Naive thymus-derived CD4-positive, alpha-beta T cell (primary cell): ENCODE measurements at regions not wholly inside any gene's neighbourhood (a gene's known extent, or its start where the extent isn't known, plus 50 kb on each side); places are given as distances from the start of the nearest gene placed in this dataset.

Experiments
- ATAC-seq: fragments of 150-1000 bp; cut with Tn5 transposase; 2 replicates; pipeline ENCODE4 v1.10.0; 2021; ENCODE audit warnings: mild to moderate bottlenecking, moderate library complexity
- CTCF ChIA-PET: fragments of 350-600 bp; sonication (Branson Sonifier 250); formaldehyde crosslinking; loops from one replicate; lab custom pipeline; 2021; ENCODE audit warnings: antibody characterized with exemption; lab: Charles Lee
- POLR2A ChIA-PET: fragments of 350-600 bp; sonication (Branson Sonifier 250); formaldehyde crosslinking; loops from one replicate; lab custom pipeline; 2021; ENCODE audit warnings: antibody characterized with exemption, inconsistent platforms; lab: Charles Lee
- DNase-seq, 9 donors: peaks; one replicate each; pipeline versions ENCODE4 v3.0.0 to v3.0.0-alpha.2; 2020 to 2022; ENCODE audit warnings: mixed read lengths in 1 of 9
- H3K27ac ChIP-seq: one replicate; pipeline ENCODE4 v1.7.0; 2013; ENCODE audit warnings: mild to moderate bottlenecking, low read depth, low read length, moderate library complexity
- H3K27me3 ChIP-seq, 2 donors: one replicate each; pipeline ENCODE4 v1.7.0; 2013; ENCODE audit warnings: low read length in 2 of 2, mild to moderate bottlenecking in 2 of 2, moderate library complexity in 2 of 2; ENCODE audit not compliant: control insufficient read depth in 2 of 2, insufficient read depth in 2 of 2
- H3K36me3 ChIP-seq, 3 experiments: 1 replicate in 2 of 3; 2 replicates in 1 of 3; pipeline ENCODE4 v1.7.0; 2013; ENCODE audit warnings: low read length in 3 of 3, mild to moderate bottlenecking in 3 of 3, moderate library complexity in 1 of 3; ENCODE audit not compliant: insufficient read depth in 3 of 3, control insufficient read depth in 2 of 3
- H3K4me1 ChIP-seq, 2 donors: one replicate each; pipeline ENCODE4 v1.7.0; 2013; ENCODE audit warnings: low read length in 2 of 2, mild to moderate bottlenecking in 2 of 2, moderate library complexity in 1 of 2; ENCODE audit not compliant: control insufficient read depth in 2 of 2, insufficient read depth in 2 of 2
- H3K4me3 ChIP-seq: 2 replicates; pipeline ENCODE4 v1.7.0; 2013; ENCODE audit warnings: mild to moderate bottlenecking, low read length
- H3K9me3 ChIP-seq, 3 experiments: 1 replicate in 2 of 3; 2 replicates in 1 of 3; pipeline ENCODE4 v1.7.0; 2013; ENCODE audit warnings: low read length in 3 of 3; ENCODE audit not compliant: control insufficient read depth in 2 of 3
- H3K27ac Mint-ChIP-seq, 9 donors: one replicate each; pipeline ENCODE4 v1.8.0; 2020 to 2022; ENCODE audit warnings: mixed read lengths in 9 of 9, mild to moderate bottlenecking in 8 of 9, moderate library complexity in 5 of 9, inconsistent platforms in 2 of 9
- H3K27me3 Mint-ChIP-seq, 5 donors: one replicate each; pipeline ENCODE4 v1.8.0; 2021 to 2022; ENCODE audit warnings: mixed read lengths in 5 of 5, mild to moderate bottlenecking in 1 of 5
- H3K36me3 Mint-ChIP-seq, 5 donors: one replicate each; pipeline ENCODE4 v1.8.0; 2020 to 2022; ENCODE audit warnings: mixed read lengths in 5 of 5, mild to moderate bottlenecking in 3 of 5, inconsistent platforms in 1 of 5
- H3K4me1 Mint-ChIP-seq, 7 donors: one replicate each; pipeline ENCODE4 v1.8.0; 2020 to 2022; ENCODE audit warnings: mixed read lengths in 7 of 7, mild to moderate bottlenecking in 3 of 7, inconsistent platforms in 1 of 7
- H3K4me3 Mint-ChIP-seq, 10 donors: one replicate each; pipeline ENCODE4 v1.8.0; 2020 to 2022; ENCODE audit warnings: mild to moderate bottlenecking in 10 of 10, mixed read lengths in 10 of 10, moderate library complexity in 6 of 10, inconsistent platforms in 2 of 10
- H3K9me3 Mint-ChIP-seq, 11 donors: one replicate each; pipeline ENCODE4 v1.8.0; 2020 to 2022; ENCODE audit warnings: mixed read lengths in 11 of 11, mild to moderate bottlenecking in 4 of 11, inconsistent platforms in 1 of 11, moderate library complexity in 1 of 11
- intact Hi-C, 2 donors: fragments of 100-400 bp; cut with micrococcal nuclease; formaldehyde crosslinking; loops; one replicate each; pipeline ENCODE4 v1.15.1; 2023

DNA sequence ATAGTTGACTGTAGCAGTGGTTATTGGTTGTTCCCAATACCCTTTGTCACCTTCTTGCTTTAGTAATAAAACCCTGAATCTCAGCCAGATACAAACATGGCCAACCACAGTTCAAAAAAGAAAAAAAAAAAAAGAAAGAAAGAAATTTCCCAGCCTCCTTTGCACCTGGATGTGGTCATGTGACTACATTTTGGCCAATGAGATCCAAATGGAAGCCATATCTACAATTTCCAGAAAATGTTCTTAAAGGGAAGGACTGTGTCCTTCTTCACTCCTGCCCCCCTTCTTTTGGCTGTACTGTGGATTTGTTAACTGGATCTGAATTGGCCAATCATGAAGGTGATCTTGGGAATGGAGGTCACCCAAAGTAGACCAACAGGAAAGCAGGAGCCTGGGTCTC is 141.9 kb downstream of the SOX9 start:
- Mint-ChIP-seq H3K4me3 (no peak overlapping the region), H3K4me1 (no peaks in the 10 kb centered on the region), H3K36me3 (no peaks in the 10 kb centered on the region), H3K9me3 (peaks cover 5 to 21% (median 9%) of the 10 kb centered on the region in 11 donors), H3K27ac (no peak overlapping the region), H3K27me3 (peaks cover 0 to 25% (median 5%) of the 10 kb centered on the region in 5 donors)
- ATAC-seq = no peak
- DNase-seq = no peak
- intact Hi-C loops = no loop called here
- POLR2A ChIA-PET = no interaction called here
- Histone ChIP-seq H3K27me3 (no peaks in the 10 kb centered on the region), H3K4me3 (no peak overlapping the region), H3K4me1 (no peaks in the 10 kb centered on the region), H3K9me3 (no peaks in the 10 kb centered on the region), H3K36me3 (no peaks in the 10 kb centered on the region), H3K27ac (no peak overlapping the region)
- CTCF ChIA-PET = no interaction called here

DNA sequence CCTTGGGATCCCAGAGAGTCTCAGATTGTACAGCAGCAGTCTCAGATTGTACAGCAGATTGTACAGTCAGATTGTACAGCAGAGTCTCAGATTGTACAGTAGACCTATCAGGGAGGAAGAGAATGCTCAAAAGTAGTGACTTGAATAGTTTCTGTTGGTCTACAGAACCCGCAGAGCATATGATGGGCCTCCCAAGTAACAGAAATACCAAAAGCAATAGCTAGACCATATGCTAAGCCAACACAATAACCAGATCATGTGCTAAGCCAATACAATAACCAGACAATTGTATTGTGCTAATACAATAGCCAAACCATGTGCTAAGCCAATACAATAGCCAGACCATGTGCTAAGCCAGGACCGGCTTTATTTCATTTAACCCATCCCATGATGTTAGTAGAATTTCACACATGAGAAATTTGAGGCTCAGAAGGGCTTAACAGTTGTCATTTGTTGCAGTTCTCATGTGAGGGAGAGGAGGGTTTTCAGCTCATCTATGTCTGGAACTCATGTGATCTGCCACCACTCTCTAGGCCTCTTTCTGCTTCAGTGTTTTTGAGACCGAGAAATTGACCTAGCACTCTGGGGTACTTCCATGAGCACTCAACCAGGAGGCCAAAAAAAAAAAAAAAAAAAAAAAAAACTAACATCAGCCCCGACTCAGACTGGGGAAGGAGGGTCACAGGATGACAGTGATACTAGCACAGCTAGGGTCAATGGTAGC is 144.0 kb downstream of the SOX9 start:
- POLR2A ChIA-PET = no interaction called here
- DNase-seq (no peak), ATAC-seq (no peak)
- Histone ChIP-seq H3K9me3 (no peaks in the 10 kb centered on the region), H3K4me1 (no peaks in the 10 kb centered on the region), H3K4me3 (no peak overlapping the region), H3K27ac (no peak overlapping the region), H3K36me3 (no peaks in the 10 kb centered on the region), H3K27me3 (no peaks in the 10 kb centered on the region)
- H3K36me3 Mint-ChIP-seq = no peaks in the 10 kb centered on the region
- no peak overlapping the region for H3K27ac Mint-ChIP-seq
- no peaks in the 10 kb centered on the region for H3K4me1 Mint-ChIP-seq
- intact Hi-C loops = no loop called here
- H3K9me3 Mint-ChIP-seq = peaks cover 4 to 13% (median 10%) of the 10 kb centered on the region in 11 donors
- no peak overlapping the region for H3K4me3 Mint-ChIP-seq
- H3K27me3 Mint-ChIP-seq = peaks cover 0 to 25% (median 5%) of the 10 kb centered on the region in 5 donors
- CTCF ChIA-PET = no interaction called here

DNA sequence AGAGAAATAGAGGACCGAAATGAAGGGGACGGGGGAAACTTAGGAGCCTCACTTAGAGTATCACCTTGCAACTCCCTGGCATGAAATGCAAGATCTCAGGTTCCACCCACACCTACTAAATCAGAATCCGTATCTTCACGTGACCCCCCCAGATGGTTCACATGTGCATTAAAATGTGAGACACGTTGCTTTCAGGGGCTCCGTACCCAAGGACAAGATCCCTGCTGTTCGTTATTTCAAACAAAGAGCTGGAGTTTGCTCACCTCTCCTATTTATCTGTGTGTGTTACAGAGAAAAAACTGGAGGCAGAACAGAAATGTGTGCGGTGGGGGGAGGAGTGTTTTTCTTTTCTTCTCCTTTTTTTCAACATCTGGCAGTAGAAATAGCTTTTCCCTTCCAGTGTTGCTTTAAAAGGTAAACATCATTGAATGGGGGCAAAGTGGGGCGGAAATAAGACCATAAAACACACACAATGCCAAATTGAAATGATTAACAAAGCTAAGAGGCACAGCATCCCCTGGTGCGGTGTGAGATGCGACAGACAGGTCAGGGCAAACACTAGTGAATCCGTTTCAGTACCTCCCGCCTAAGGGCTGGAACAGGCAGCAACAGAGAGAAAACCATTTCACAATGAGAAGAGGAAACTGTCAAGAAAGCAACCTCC is 145.4 kb downstream of the SOX9 start:
- POLR2A ChIA-PET = no interaction called here
- Histone ChIP-seq H3K36me3 (no peaks in the 10 kb centered on the region), H3K4me1 (no peaks in the 10 kb centered on the region), H3K9me3 (no peaks in the 10 kb centered on the region), H3K27ac (no peak overlapping the region), H3K4me3 (no peak overlapping the region), H3K27me3 (no peaks in the 10 kb centered on the region)
- Mint-ChIP-seq H3K27ac (no peak overlapping the region), H3K9me3 (peaks cover 4 to 13% (median 10%) of the 10 kb centered on the region in 11 donors), H3K4me3 (no peak overlapping the region), H3K27me3 (peaks cover 0 to 29% (median 5%) of the 10 kb centered on the region in 5 donors), H3K4me1 (no peaks in the 10 kb centered on the region), H3K36me3 (no peaks in the 10 kb centered on the region)
- CTCF ChIA-PET = no interaction called here
- intact Hi-C loops = no loop called here
- ATAC-seq (no peak), DNase-seq (no peak)

DNA sequence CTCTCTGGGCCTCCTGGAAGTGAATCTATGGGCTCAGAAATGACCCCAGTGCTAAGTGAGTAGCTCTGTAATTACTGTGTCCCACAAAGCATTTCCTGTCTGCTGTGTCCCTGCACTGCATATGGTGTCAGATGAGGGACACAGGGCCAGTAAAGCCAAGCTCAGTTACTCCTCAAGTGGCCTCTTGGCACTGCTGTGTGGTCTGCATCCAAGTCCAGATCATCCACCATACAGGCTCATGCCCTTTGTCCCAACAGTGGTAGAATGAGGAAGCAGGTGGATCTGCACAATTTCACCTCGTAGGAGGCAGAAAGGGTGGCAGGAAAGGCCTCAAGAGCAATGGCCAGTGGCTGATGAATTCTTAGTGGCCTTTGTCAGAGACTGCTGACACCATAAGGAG is 146.8 kb downstream of the SOX9 start:
- intact Hi-C loops = no loop called here
- H3K4me3 Mint-ChIP-seq = no peak overlapping the region

DNA sequence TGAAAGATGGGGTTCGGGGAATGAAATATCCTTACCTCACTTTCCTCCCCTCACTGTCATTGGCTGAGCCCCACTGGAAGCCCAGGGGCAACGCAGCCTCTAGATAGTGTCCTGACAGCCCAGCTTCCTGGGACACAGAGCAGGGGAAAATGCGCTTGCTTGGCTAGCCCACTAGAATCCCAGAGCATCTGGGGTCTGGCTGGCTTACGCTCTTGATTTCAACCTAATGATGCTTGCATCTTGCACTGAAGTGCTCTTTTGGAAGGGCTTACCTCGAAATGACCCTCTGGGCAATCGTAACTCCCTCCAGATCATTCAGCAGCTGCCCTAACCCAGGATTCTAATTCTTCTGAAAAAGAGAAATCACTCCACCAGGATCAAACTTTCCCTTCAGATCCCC is 147.6 kb downstream of the SOX9 start:
- intact Hi-C loops = no loop called here
- CTCF ChIA-PET = no interaction called here
- no peaks in the 10 kb centered on the region for H3K36me3 Mint-ChIP-seq
- H3K27ac ChIP-seq = no peak overlapping the region
- no peaks in the 10 kb centered on the region for H3K36me3 ChIP-seq
- ATAC-seq (no peak), DNase-seq (no peak)
- H3K4me3 Mint-ChIP-seq = no peak overlapping the region
- H3K4me1 ChIP-seq = no peaks in the 10 kb centered on the region
- peaks cover 0 to 24% (median 9%) of the 10 kb centered on the region in 5 donors for H3K27me3 Mint-ChIP-seq
- H3K27me3 ChIP-seq = no peaks in the 10 kb centered on the region
- POLR2A ChIA-PET = no interaction called here
- H3K9me3 ChIP-seq = no peaks in the 10 kb centered on the region
- peaks cover 0 to 12% (median 7%) of the 10 kb centered on the region in 11 donors for H3K9me3 Mint-ChIP-seq
- H3K4me1 Mint-ChIP-seq = no peaks in the 10 kb centered on the region
- H3K27ac Mint-ChIP-seq = no peak overlapping the region
- H3K4me3 ChIP-seq = no peak overlapping the region

More for the DNA sequence above, 146.8 kb downstream of the SOX9 start:
- CTCF ChIA-PET = no interaction called here
- Mint-ChIP-seq H3K4me1 (no peaks in the 10 kb centered on the region), H3K27me3 (peaks cover 0 to 29% (median 5%) of the 10 kb centered on the region in 5 donors), H3K9me3 (peaks cover 0 to 13% (median 7%) of the 10 kb centered on the region in 11 donors), H3K27ac (no peak overlapping the region), H3K36me3 (no peaks in the 10 kb centered on the region)
- Histone ChIP-seq H3K27ac (no peak overlapping the region), H3K36me3 (no peaks in the 10 kb centered on the region), H3K4me1 (no peaks in the 10 kb centered on the region), H3K4me3 (no peak overlapping the region), H3K9me3 (no peaks in the 10 kb centered on the region), H3K27me3 (no peaks in the 10 kb centered on the region)
- DNase-seq (no peak), ATAC-seq (no peak)
- POLR2A ChIA-PET = no interaction called here

DNA sequence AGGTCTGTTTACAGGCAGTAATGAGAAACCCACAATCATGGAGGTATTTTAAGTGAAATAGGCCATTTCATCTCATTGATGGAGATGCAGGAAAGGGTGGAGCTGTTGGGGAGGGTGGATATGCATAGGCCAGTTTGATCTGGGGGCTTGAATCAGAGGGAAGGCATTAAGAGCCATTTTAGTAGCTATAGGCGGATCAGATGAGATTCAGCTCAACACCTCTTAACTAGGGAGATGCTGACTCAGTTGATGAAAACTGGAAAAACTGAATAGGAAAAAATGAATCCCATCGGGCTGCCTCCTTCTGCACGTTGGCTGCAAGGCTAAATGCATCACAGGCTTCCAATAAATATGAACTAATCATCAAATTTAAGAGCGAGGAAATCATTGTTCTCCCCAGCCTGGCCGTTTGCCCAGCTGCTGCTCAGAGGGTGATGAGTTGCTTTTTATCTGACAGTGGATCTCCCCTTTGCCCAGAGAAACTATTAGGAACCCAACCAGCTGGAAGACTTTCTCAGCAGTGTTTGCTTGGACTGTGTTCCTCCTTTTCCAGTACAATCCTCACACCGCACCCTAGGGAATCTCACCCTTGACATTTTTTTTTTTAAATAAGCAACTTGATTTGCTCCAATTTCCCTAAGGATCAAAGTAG is 149.6 kb downstream of the SOX9 start:
- ChIA-PET CTCF (no interaction called here), POLR2A (no interaction called here)
- Mint-ChIP-seq H3K4me3 (no peak overlapping the region), H3K27ac (no peak overlapping the region), H3K4me1 (no peaks in the 10 kb centered on the region), H3K36me3 (no peaks in the 10 kb centered on the region), H3K9me3 (peaks cover 0 to 8% (median 2%) of the 10 kb centered on the region in 11 donors), H3K27me3 (peaks cover 0 to 19% (median 4%) of the 10 kb centered on the region in 5 donors)
- Histone ChIP-seq H3K36me3 (no peaks in the 10 kb centered on the region), H3K27me3 (no peaks in the 10 kb centered on the region), H3K27ac (no peak overlapping the region), H3K4me3 (no peak overlapping the region), H3K9me3 (no peaks in the 10 kb centered on the region), H3K4me1 (no peaks in the 10 kb centered on the region)
- DNase-seq (no peak), ATAC-seq (no peak)
- intact Hi-C loops = no loop called here
